ENCODE measurements at regions not wholly inside any gene's neighbourhood (a gene's known extent, or its start where the extent isn't known, plus 50 kb on each side); places are given as distances from the start of the nearest gene placed in this dataset.

DNA sequence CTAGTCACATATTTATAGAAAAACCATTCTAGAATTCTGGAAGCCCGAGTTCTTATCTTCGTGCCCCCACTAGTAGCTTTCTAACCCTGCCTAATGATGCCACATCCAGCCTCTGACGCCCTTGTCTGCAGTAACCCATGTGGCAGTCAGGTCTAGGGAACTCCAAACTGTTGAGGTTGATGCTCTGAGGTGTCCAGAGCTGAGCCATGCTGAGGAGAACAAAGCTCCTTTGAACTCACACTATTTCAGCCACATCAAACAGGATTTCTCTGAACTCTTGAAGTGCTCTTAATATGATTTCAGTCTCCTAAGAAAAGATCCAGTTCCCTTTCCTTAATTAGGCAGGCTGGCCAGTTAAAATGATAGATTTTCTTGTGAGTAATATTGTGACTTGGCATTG lies 150.5 kb upstream of the ST8SIA2 start:
- Histone ChIP-seq H3K27me3 (ENCODE audit: control insufficient read depth, low read length) (0 out of 2 replicates have a peak, but pooled peaks cover 2% of the 10 kb centered on the region), H3K4me2 (ENCODE audit: low read length) (no peak overlapping the region), H4K20me1 (ENCODE audit: control insufficient read depth, insufficient read depth, low read depth, low read length) (no peaks in the 10 kb centered on the region), H3K27ac (ENCODE audit: low read depth, low read length) (no peak overlapping the region), H3K9me2 (replicated peaks; ENCODE audit: control insufficient read depth, low read length) (no peaks in the 10 kb centered on the region), H3K36me3 (ENCODE audit: control insufficient read depth, low read length) (no peaks in the 10 kb centered on the region), H3K79me2 (ENCODE audit: control insufficient read depth, low read length) (no peaks in the 10 kb centered on the region), H3K4me1 (ENCODE audit: control insufficient read depth, low read length) (no peaks in the 10 kb centered on the region), H3K4me3 (ENCODE audit: low read length) (no peak overlapping the region), H3F3A (ENCODE audit: control insufficient read depth, insufficient read depth) (no peaks in the 10 kb centered on the region), H3K9me3 (ENCODE audit: control insufficient read depth, insufficient read depth, low read length) (no peaks in the 10 kb centered on the region)
- TF ChIP-seq EZH2phosphoT487 (IDR thresholded peaks at IDR 0.05; ENCODE audit: borderline replicate concordance, low read length) = no peak
- TF ChIP-seq, protein P1, sequence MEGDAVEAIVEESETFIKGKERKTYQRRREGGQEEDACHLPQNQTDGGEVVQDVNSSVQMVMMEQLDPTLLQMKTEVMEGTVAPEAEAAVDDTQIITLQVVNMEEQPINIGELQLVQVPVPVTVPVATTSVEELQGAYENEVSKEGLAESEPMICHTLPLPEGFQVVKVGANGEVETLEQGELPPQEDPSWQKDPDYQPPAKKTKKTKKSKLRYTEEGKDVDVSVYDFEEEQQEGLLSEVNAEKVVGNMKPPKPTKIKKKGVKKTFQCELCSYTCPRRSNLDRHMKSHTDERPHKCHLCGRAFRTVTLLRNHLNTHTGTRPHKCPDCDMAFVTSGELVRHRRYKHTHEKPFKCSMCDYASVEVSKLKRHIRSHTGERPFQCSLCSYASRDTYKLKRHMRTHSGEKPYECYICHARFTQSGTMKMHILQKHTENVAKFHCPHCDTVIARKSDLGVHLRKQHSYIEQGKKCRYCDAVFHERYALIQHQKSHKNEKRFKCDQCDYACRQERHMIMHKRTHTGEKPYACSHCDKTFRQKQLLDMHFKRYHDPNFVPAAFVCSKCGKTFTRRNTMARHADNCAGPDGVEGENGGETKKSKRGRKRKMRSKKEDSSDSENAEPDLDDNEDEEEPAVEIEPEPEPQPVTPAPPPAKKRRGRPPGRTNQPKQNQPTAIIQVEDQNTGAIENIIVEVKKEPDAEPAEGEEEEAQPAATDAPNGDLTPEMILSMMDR (IDR thresholded peaks at IDR 0.05; ENCODE audit: low read depth, low read length, poor library complexity, severe bottlenecking) = no peak

DNA sequence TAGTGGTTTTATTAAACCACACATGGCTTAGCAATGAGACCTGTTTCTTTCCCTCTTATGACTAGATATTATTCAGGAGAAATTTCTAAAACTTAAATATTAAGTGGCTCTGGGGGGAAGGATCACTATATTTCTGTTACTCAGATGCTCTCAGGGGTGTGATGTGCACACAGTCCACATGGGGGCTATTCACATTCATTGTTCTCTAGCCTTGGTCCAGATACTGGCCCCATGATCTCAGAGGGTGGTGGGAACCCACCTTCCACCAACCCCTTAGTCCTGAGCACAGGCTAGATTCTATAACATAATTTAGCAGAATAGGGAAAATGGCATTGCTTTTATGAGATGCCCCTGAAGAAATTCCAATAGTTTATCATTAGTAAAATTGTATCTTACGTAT lies 149.0 kb upstream of the ST8SIA2 start:
- H3K27ac ChIP-seq (ENCODE audit: low read depth, low read length) = no peak overlapping the region
- H3K4me3 ChIP-seq (ENCODE audit: low read length) = no peak overlapping the region
- H3K4me1 ChIP-seq (ENCODE audit: control insufficient read depth, low read length) = no peaks in the 10 kb centered on the region
- H3K9me2 ChIP-seq (replicated peaks; ENCODE audit: control insufficient read depth, low read length) = no peaks in the 10 kb centered on the region
- H3K4me2 ChIP-seq (ENCODE audit: low read length) = no peak overlapping the region
- no peaks in the 10 kb centered on the region for H4K20me1 ChIP-seq (ENCODE audit: control insufficient read depth, insufficient read depth, low read depth, low read length)
- no peaks in the 10 kb centered on the region for H3F3A ChIP-seq (ENCODE audit: control insufficient read depth, insufficient read depth)
- no peaks in the 10 kb centered on the region for H3K36me3 ChIP-seq (ENCODE audit: control insufficient read depth, low read length)
- no peak for TF ChIP-seq EZH2phosphoT487 (IDR thresholded peaks at IDR 0.05; ENCODE audit: borderline replicate concordance, low read length)
- TF ChIP-seq, protein P1 (IDR thresholded peaks at IDR 0.05; ENCODE audit: low read depth, low read length, poor library complexity, severe bottlenecking) = no peak
- no peaks in the 10 kb centered on the region for H3K79me2 ChIP-seq (ENCODE audit: control insufficient read depth, low read length)
- H3K27me3 ChIP-seq (ENCODE audit: control insufficient read depth, low read length) = 0 out of 2 replicates have a peak, but pooled peaks cover 2% of the 10 kb centered on the region
- H3K9me3 ChIP-seq (ENCODE audit: control insufficient read depth, insufficient read depth, low read length) = no peaks in the 10 kb centered on the region

DNA sequence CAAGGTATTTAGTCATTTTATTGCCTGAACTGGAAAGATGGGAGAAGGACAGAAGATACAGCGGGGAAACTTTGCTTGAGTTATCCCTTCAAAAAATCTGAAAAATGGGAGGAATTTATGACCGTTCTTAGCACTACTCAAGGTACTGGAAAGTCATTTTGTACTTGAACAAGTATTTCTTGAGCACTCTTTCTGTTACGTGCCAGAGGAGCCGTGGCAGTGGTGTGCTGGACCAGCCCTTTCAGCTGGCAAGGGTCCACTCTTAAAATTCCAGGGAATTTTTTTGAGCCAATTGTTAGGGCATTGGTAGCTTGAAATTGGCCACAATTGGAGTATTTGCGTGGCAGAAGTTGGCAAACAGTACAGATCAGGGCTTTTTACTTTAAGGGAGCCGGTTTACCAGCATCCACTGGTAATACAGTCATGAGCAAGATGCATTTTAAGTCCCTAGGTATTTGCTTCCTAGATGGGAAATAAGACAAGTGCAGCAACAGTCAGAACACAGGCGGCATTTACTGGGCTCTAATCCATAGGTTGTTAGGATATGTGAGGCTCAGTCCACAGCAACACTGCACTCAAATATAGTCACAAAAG lies 145.9 kb upstream of the ST8SIA2 start:
- TF ChIP-seq EZH2phosphoT487 (IDR thresholded peaks at IDR 0.05; ENCODE audit: borderline replicate concordance, low read length) = no peak
- TF ChIP-seq, protein P1 (IDR thresholded peaks at IDR 0.05; ENCODE audit: low read depth, low read length, poor library complexity, severe bottlenecking) = no peak
- H3K4me1 ChIP-seq (ENCODE audit: control insufficient read depth, low read length) = no peaks in the 10 kb centered on the region
- no peaks in the 10 kb centered on the region for H3K9me2 ChIP-seq (replicated peaks; ENCODE audit: control insufficient read depth, low read length)
- H3K36me3 ChIP-seq (ENCODE audit: control insufficient read depth, low read length) = no peaks in the 10 kb centered on the region
- H3K27me3 ChIP-seq (ENCODE audit: control insufficient read depth, low read length) = 0 out of 2 replicates have a peak, but pooled peaks cover 2% of the 10 kb centered on the region
- no peaks in the 10 kb centered on the region for H3K79me2 ChIP-seq (ENCODE audit: control insufficient read depth, low read length)
- H3K27ac ChIP-seq (ENCODE audit: low read depth, low read length) = no peak overlapping the region
- H3K9me3 ChIP-seq (ENCODE audit: control insufficient read depth, insufficient read depth, low read length) = no peaks in the 10 kb centered on the region
- no peaks in the 10 kb centered on the region for H4K20me1 ChIP-seq (ENCODE audit: control insufficient read depth, insufficient read depth, low read depth, low read length)
- no peak overlapping the region for H3K4me2 ChIP-seq (ENCODE audit: low read length)
- H3F3A ChIP-seq (ENCODE audit: control insufficient read depth, insufficient read depth) = no peaks in the 10 kb centered on the region
- no peak overlapping the region for H3K4me3 ChIP-seq (ENCODE audit: low read length)

Measured in DOHH2 (cell line).